GM19043 (cell line): ENCODE measurements at regions not wholly inside any gene's neighbourhood (a gene's known extent, or its start where the extent isn't known, plus 50 kb on each side); places are given as distances from the start of the nearest gene placed in this dataset.
A peak's percentile ranks its signal among the peaks of the same experiment; 100 is the strongest.
"Not testable (repeated sequence)": the region's sequence is repeated elsewhere in the genome, so short reads cannot be mapped to it uniquely, and the experiment has no call there.

Experiments
- ATAC-seq: cut with Tn5 transposase; IDR thresholded peaks from one replicate; pipeline ENCODE4 v1.9.1; 2021; ENCODE audit warnings: low read depth; ENCODE audit not compliant: unreplicated experiment

DNA sequence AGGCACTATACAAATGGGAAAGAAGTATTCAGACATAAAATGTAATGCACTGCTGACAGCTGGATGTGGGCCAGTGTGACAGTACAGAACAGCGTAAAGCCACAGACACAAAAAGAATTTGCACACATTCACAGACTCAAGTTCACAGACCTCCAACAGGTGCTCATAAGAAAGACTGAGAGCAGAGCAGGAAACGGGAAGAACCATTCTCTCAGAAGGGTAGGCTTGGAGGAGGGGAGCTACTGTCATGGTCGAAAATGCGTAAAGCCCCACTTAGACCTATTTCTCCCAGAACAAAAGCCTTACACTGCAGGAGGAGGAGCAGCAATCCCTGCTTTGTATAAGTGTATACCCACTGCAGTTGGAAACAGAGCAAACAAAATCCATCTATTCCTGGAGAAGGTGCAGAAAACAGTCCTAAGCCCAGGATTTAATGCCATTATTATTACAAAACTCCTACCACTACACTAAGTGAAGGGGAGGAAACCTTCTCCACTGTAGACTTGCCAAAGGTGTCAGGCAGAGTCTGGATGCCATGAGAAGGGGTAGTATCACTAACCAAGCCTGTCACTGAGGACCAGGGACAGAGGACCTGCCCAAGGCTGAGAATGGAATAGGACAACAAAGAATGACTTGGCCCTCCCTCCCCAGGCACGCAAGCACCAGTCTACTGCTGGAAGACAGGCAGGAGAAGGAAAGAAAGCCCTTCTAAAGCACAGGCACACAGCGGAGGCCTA lies 103.0 kb upstream of the FAM25C start:
- not testable (repeated sequence) for ATAC-seq

DNA sequence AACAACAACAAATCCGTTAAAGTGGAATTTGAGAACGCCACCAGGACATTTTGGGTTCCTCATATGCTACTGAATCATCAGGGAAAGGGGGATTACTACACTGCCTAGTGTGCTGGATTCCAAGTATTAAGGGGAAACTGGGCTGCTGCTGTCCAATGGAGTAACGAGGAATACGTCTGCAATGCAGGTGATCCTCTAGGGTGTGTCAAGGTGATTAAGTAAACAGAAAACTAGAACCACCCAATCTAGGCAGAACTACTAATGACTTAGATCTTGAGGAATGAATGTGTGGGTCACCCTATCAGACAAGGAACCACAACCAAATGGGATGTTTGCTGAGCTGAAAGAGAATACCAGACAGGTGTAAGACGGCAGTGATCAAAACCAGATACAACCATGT lies 99.3 kb upstream of the FAM25C start:
- not testable (repeated sequence) for ATAC-seq

- not testable (repeated sequence) for ATAC-seq
These were observed 91.1 kb upstream of the FAM25C start for GRCh38 chr10:48090706-48091105.

- not testable (repeated sequence) for ATAC-seq
These were observed 88.5 kb upstream of the FAM25C start for GRCh38 chr10:48088087-48088486.

DNA sequence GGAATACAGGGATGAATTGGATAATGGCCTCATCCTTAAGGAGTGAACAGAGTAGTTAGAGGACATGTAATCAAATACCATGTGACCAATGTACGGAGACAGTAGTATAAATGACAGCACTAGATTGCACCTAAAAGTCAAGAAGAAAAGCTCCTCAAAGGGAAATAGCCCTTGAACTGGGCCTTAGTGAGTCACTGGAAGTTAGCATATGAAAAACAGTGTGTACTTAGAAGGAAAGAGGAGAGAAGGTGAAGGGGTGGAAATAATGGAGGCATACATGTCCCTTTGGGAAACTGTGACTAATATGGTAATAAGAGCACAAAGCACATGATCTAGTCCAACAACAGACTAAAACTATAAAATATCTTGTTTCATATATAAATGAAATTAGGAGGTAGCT lies 84.9 kb upstream of the FAM25C start:
- ATAC-seq = not testable (repeated sequence)

GRCh38 chr10:48071228-48071627 lies 71.6 kb upstream of the FAM25C start:
- not testable (repeated sequence) for ATAC-seq

- ATAC-seq = peak; percentile 94
These were observed 64.5 kb upstream of the FAM25C start for GRCh38 chr10:48063944-48064625.

GRCh38 chr10:48055395-48055794 lies 55.8 kb upstream of the FAM25C start:
- not testable (repeated sequence) for ATAC-seq
